WERI-Rb-1 (cell line): ENCODE measurements at regions not wholly inside any gene's neighbourhood (a gene's known extent, or its start where the extent isn't known, plus 50 kb on each side); places are given as distances from the start of the nearest gene placed in this dataset.

Experiments
- DNase-seq: peaks from one replicate; pipeline ENCODE4 v3.0.0-alpha.2; 2020
- H3K27ac ChIP-seq: fragments of 250-450 bp; sonication (Bioruptor Pico); 2 replicates; pipeline ENCODE4 v1.5.1; 2020; ENCODE audit warnings: mild to moderate bottlenecking, moderate library complexity
- H3K27me3 ChIP-seq: fragments of 250-450 bp; sonication (Bioruptor Pico); 2 replicates; pipeline ENCODE4 v1.5.1; 2021; ENCODE audit warnings: mild to moderate bottlenecking, low read depth, moderate library complexity; ENCODE audit not compliant: insufficient read depth, severe bottlenecking
- H3K36me3 ChIP-seq: fragments of 250-450 bp; sonication (Bioruptor Pico); 2 replicates; pipeline ENCODE4 v1.5.1; 2020; ENCODE audit warnings: mild to moderate bottlenecking, moderate library complexity
- H3K4me3 ChIP-seq: 2 replicates; pipeline ENCODE4 v1.5.1; 2011; ENCODE audit warnings: low read depth, mild to moderate bottlenecking, control low read depth, low read length
- H3K9me3 ChIP-seq: fragments of 250-450 bp; sonication (Bioruptor Pico); 2 replicates; pipeline ENCODE4 v1.5.1; 2021; ENCODE audit warnings: mild to moderate bottlenecking, moderate library complexity; ENCODE audit not compliant: severe bottlenecking
- TF ChIP-seq, protein P1 (sequence below): IDR thresholded peaks from 2 replicates; pipeline ENCODE4 v1.5.1; 2011; ENCODE audit warnings: low read depth, mild to moderate bottlenecking, control low read depth, inconsistent platforms, low read length

DNA sequence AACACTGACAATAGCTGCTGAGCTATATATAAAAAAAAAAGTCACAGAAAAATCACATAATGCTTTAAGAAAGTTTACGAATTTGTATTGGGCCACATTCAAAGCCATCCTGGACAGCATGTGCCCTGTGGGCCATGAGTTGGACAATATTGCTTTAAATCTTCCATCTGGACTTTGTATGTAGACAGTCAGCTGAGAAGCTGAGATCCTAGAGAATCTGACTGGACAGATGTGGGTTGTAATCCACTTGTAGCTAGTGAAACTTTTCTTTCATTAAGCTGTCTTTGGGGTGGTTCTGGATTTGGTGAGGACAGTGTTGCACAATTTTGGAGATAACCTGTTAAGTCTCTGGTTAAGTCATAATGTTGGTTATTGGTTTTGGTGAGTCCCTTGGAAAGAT is 824.5 kb downstream of the CCSER2 start:
- no peak overlapping the region for H3K4me3 ChIP-seq
- no peaks in the 10 kb centered on the region for H3K27me3 ChIP-seq
- no peak overlapping the region for H3K27ac ChIP-seq
- DNase-seq = no peak
- H3K9me3 ChIP-seq = no peaks in the 10 kb centered on the region
- no peaks in the 10 kb centered on the region for H3K36me3 ChIP-seq
- TF ChIP-seq, protein P1, sequence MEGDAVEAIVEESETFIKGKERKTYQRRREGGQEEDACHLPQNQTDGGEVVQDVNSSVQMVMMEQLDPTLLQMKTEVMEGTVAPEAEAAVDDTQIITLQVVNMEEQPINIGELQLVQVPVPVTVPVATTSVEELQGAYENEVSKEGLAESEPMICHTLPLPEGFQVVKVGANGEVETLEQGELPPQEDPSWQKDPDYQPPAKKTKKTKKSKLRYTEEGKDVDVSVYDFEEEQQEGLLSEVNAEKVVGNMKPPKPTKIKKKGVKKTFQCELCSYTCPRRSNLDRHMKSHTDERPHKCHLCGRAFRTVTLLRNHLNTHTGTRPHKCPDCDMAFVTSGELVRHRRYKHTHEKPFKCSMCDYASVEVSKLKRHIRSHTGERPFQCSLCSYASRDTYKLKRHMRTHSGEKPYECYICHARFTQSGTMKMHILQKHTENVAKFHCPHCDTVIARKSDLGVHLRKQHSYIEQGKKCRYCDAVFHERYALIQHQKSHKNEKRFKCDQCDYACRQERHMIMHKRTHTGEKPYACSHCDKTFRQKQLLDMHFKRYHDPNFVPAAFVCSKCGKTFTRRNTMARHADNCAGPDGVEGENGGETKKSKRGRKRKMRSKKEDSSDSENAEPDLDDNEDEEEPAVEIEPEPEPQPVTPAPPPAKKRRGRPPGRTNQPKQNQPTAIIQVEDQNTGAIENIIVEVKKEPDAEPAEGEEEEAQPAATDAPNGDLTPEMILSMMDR = no peak

GRCh38 chr10:85157206-85157605 is 828.8 kb downstream of the CCSER2 start:
- Histone ChIP-seq H3K4me3 (no peak overlapping the region), H3K9me3 (no peaks in the 10 kb centered on the region), H3K36me3 (no peaks in the 10 kb centered on the region), H3K27me3 (no peaks in the 10 kb centered on the region), H3K27ac (no peak overlapping the region)
- DNase-seq = no peak
- TF ChIP-seq, protein P1 = no peak

DNA sequence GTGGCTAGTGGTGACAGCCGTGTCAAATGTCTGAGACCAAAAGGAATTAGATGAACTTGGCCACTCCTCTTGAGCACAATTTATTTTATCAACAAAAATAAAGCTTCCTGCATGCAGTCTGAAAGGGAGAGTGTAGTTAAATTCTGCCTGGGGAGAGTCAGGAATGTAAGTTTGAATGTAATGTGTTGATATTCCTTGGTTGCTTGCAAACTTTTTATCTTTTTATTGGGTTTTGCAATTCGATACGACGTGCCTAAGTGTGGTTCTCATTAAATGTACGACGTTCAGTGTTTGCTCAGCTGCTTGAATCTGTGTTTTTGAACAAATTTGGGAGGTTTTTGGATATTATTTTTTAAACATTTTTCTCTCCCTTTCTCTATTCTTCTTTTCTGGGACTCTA is 839.9 kb downstream of the CCSER2 start:
- Histone ChIP-seq H3K27me3 (no peaks in the 10 kb centered on the region), H3K9me3 (no peaks in the 10 kb centered on the region), H3K27ac (no peak overlapping the region), H3K4me3 (no peak overlapping the region), H3K36me3 (no peaks in the 10 kb centered on the region)
- no peak for DNase-seq
- TF ChIP-seq, protein P1 = no peak

DNA sequence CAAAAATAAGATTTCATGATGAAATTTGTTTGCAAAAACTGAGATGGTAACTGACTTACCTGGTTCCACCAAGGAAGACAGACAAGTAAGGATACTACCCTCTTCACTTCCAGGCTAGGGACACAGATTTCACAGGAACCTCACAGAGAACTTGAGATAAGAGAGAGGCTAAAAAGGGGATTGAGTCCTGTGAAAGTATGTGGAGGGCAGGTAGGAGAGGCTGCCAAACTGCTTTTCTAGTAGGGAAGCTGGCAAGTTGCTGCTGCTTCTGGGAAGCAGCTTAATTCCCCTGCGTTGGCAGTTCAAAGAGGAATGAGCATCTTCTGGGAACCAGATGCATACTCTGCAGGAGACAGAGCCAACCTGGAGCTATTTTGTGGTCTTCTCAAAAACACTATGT is 841.6 kb downstream of the CCSER2 start:
- H3K36me3 ChIP-seq = no peaks in the 10 kb centered on the region
- no peaks in the 10 kb centered on the region for H3K9me3 ChIP-seq
- no peak overlapping the region for H3K4me3 ChIP-seq
- DNase-seq = no peak
- H3K27ac ChIP-seq = no peak overlapping the region
- TF ChIP-seq, protein P1 = no peak
- no peaks in the 10 kb centered on the region for H3K27me3 ChIP-seq

GRCh38 chr10:85175635-85176034 is 847.2 kb downstream of the CCSER2 start:
- Histone ChIP-seq H3K27ac (no peak overlapping the region), H3K27me3 (no peaks in the 10 kb centered on the region), H3K9me3 (no peaks in the 10 kb centered on the region), H3K4me3 (no peak overlapping the region), H3K36me3 (no peaks in the 10 kb centered on the region)
- TF ChIP-seq, protein P1 = peak; percentile 41
- peak; percentile 25 for DNase-seq

GRCh38 chr10:85177767-85178166 is 849.4 kb downstream of the CCSER2 start:
- Histone ChIP-seq H3K27me3 (no peaks in the 10 kb centered on the region), H3K27ac (no peak overlapping the region), H3K36me3 (no peaks in the 10 kb centered on the region), H3K4me3 (no peak overlapping the region), H3K9me3 (no peaks in the 10 kb centered on the region)
- DNase-seq = no peak
- TF ChIP-seq, protein P1 = no peak
